HepG2 (cell line): ENCODE measurements at regions not wholly inside any gene's neighbourhood (a gene's known extent, or its start where the extent isn't known, plus 50 kb on each side); places are given as distances from the start of the nearest gene placed in this dataset.

Experiments used
- ATF6 ChIP-seq: sonication (generic); formaldehyde crosslinking; conservative IDR thresholded peaks from 2 replicates; pipeline ENCODE4 v1.4.0; 2020; ENCODE audit warnings: missing genetic modification reagents
- CTCF ChIP-seq: sonication (generic); formaldehyde crosslinking; IDR thresholded peaks from 2 replicates; pipeline ENCODE4 v1.5.0; 2020; ENCODE audit warnings: mild to moderate bottlenecking, missing genetic modification reagents, moderate library complexity
- DMAP1 ChIP-seq: IDR thresholded peaks from 2 replicates; pipeline ENCODE4 v1.6.1; 2016
- ETS1 ChIP-seq: sonication (generic); formaldehyde crosslinking; IDR thresholded peaks from 2 replicates; pipeline ENCODE4 v1.4.0; 2020; ENCODE audit warnings: missing genetic modification reagents
- FOXK1 ChIP-seq: sonication (generic); formaldehyde crosslinking; IDR thresholded peaks from 2 replicates; pipeline ENCODE4 v1.4.0; 2020; ENCODE audit warnings: low read depth, missing genetic modification reagents, borderline replicate concordance
- KLF11 ChIP-seq: IDR thresholded peaks from 2 replicates; pipeline ENCODE4 v1.6.1; 2016; ENCODE audit warnings: missing compliant biosample characterization
- MIER3 ChIP-seq: IDR thresholded peaks from 2 replicates; pipeline ENCODE4 v1.6.1; 2016; ENCODE audit warnings: missing compliant biosample characterization, borderline replicate concordance
- NCOA5 ChIP-seq: sonication (generic); formaldehyde crosslinking; IDR thresholded peaks from 2 replicates; pipeline ENCODE4 v1.4.0; 2020; ENCODE audit warnings: missing genetic modification reagents
- NFIC ChIP-seq: IDR thresholded peaks from 2 replicates; pipeline ENCODE4 v1.6.1; 2012; ENCODE audit warnings: mild to moderate bottlenecking, low read length, inconsistent platforms
- NR3C1 ChIP-seq: sonication (generic); formaldehyde crosslinking; IDR thresholded peaks from 2 replicates; pipeline ENCODE4 v1.4.0; 2020; ENCODE audit warnings: missing genetic modification reagents
- PAF1 ChIP-seq: IDR thresholded peaks from 2 replicates; pipeline ENCODE4 v1.6.1; 2016; ENCODE audit warnings: missing genetic modification reagents, missing compliant biosample characterization
- PHF5A ChIP-seq: IDR thresholded peaks from one replicate; pipeline ENCODE4 v1.6.1; 2018; ENCODE audit warnings: low read depth, missing genetic modification reagents; ENCODE audit not compliant: unreplicated experiment
- POLR2A ChIP-seq, 2 experiments: IDR thresholded peaks; 2 replicates each; pipeline ENCODE4 v1.6.1; 2011; ENCODE audit warnings: low read depth in 2 of 2, low read length in 2 of 2, mild to moderate bottlenecking in 1 of 2, moderate library complexity in 1 of 2; ENCODE audit not compliant: insufficient read depth in 1 of 2
- PTBP1 ChIP-seq: fragments of 200-400 bp; formaldehyde crosslinking; IDR thresholded peaks from 2 replicates; pipeline ENCODE4 v1.6.1; 2018; ENCODE audit warnings: low read length, low read depth; ENCODE audit not compliant: poor library complexity, severe bottlenecking
- RBAK ChIP-seq: sonication (generic); formaldehyde crosslinking; IDR thresholded peaks from 2 replicates; pipeline ENCODE4 v1.5.1; 2020; ENCODE audit warnings: mild to moderate bottlenecking, missing genetic modification reagents
- REPIN1 ChIP-seq: sonication (generic); formaldehyde crosslinking; IDR thresholded peaks from 2 replicates; pipeline ENCODE4 v1.8.0; 2022; ENCODE audit warnings: missing genetic modification reagents, low read depth, mild to moderate bottlenecking, borderline replicate concordance
- ZBTB37 ChIP-seq: sonication (generic); formaldehyde crosslinking; IDR thresholded peaks from 2 replicates; pipeline ENCODE4 v1.4.0; 2020; ENCODE audit warnings: mild to moderate bottlenecking, missing genetic modification reagents
- ZFP82 ChIP-seq: sonication (generic); formaldehyde crosslinking; IDR thresholded peaks from 2 replicates; pipeline ENCODE4 v1.5.1; 2020; ENCODE audit warnings: mild to moderate bottlenecking, missing genetic modification reagents, borderline replicate concordance
- ZKSCAN8 ChIP-seq: IDR thresholded peaks from 2 replicates; pipeline ENCODE4 v1.6.1; 2016; ENCODE audit warnings: borderline replicate concordance, missing genetic modification reagents, missing compliant biosample characterization
- ZMAT5 ChIP-seq: sonication (generic); formaldehyde crosslinking; IDR thresholded peaks from 2 replicates; pipeline ENCODE4 v1.5.0; 2020; ENCODE audit warnings: mild to moderate bottlenecking, low read depth, missing genetic modification reagents, borderline replicate concordance
- ZNF207 ChIP-seq: fragments of 450-650 bp; IDR thresholded peaks from 2 replicates; pipeline ENCODE4 v1.6.1; 2016; ENCODE audit warnings: antibody characterized with exemption, borderline replicate concordance
- ZNF432 ChIP-seq: sonication (generic); formaldehyde crosslinking; IDR thresholded peaks from 2 replicates; pipeline ENCODE4 v1.5.0; 2020; ENCODE audit warnings: missing genetic modification reagents, mild to moderate bottlenecking, borderline replicate concordance
- ZNF7 ChIP-seq: IDR thresholded peaks from 2 replicates; pipeline ENCODE4 v1.6.1; 2016; ENCODE audit warnings: missing biosample characterization, missing genetic modification reagents
- ZSCAN30 ChIP-seq: sonication (generic); formaldehyde crosslinking; IDR thresholded peaks from 2 replicates; pipeline ENCODE4 v1.5.0; 2020; ENCODE audit warnings: mild to moderate bottlenecking, missing genetic modification reagents

GRCh38 chr16:14337303-14338191 is 266.4 kb downstream of the MRTFB start (continued):
- TF ChIP-seq ATF6 (CRISPR knock-in tag) = peak; percentile 77; the same call in 1 of the 2 replicates
- TF ChIP-seq ZNF432 = no peak
- TF ChIP-seq NR3C1 (CRISPR knock-in tag) = no peak
- TF ChIP-seq FOXK1 = no peak
- TF ChIP-seq PHF5A = no peak
- 0 out of 2 replicates have a peak, but pooled peaks have one; percentile 19 for TF ChIP-seq ZNF7 (CRISPR knock-in tag)
- no peak for TF ChIP-seq ZNF207
- peak; percentile 68; the same call in 1 of the 2 replicates for TF ChIP-seq DMAP1 (CRISPR knock-in tag)
- TF ChIP-seq RBAK (CRISPR knock-in tag) = peak; percentile 71
- peak; percentile 29 for TF ChIP-seq CTCF (CRISPR knock-in tag)
- no peak for TF ChIP-seq ZSCAN30 (CRISPR knock-in tag)
- peak; percentile 34 to 73; a peak in 3 of 4 replicates for TF ChIP-seq POLR2A (IDR thresholded peaks at IDR 0.05; ENCODE audit: insufficient read depth in 1 of 2, low read depth in 2 of 2, low read length in 2 of 2)
- no peak for TF ChIP-seq NCOA5 (CRISPR knock-in tag)
- TF ChIP-seq ZFP82 (CRISPR knock-in tag) = 0 out of 2 replicates have a peak, but pooled peaks have one; percentile 83
- TF ChIP-seq ZBTB37 (CRISPR knock-in tag) = no peak; the same call in 1 of the 2 replicates
- peak; percentile 58; the same call in 1 of the 2 replicates for TF ChIP-seq ETS1
- no peak; the same call in 1 of the 2 replicates for TF ChIP-seq KLF11
- no peak for TF ChIP-seq PAF1 (CRISPR knock-in tag)
- no peak for TF ChIP-seq ZMAT5 (CRISPR knock-in tag)
- no peak for TF ChIP-seq NFIC
- TF ChIP-seq ZKSCAN8 = peak; percentile 20; the same call in 1 of the 2 replicates
- peak; percentile 42; the same call in 1 of the 2 replicates for TF ChIP-seq MIER3 (CRISPR knock-in tag)
- TF ChIP-seq REPIN1 (CRISPR knock-in tag) = peak; percentile 42; the same call in 1 of the 2 replicates
- TF ChIP-seq PTBP1 = no peak
